Daoy (cell line): ENCODE measurements at regions not wholly inside any gene's neighbourhood (a gene's known extent, or its start where the extent isn't known, plus 50 kb on each side); places are given as distances from the start of the nearest gene placed in this dataset.

Experiments
- DNase-seq: peaks from one replicate; pipeline ENCODE4 v3.0.0-alpha.2; 2015; ENCODE audit warnings: low read depth

GRCh38 chr15:31151301-31152233 lies 50.0 kb upstream of the TRPM1 start:
- no peak for DNase-seq

GRCh38 chr15:31153531-31153930 lies 52.0 kb upstream of the TRPM1 start:
- no peak for DNase-seq

GRCh38 chr15:31155151-31155550 lies 53.6 kb upstream of the TRPM1 start:
- no peak for DNase-seq

GRCh38 chr15:31156226-31156625 lies 54.7 kb upstream of the TRPM1 start:
- DNase-seq = no peak

GRCh38 chr15:31156808-31157207 lies 55.3 kb upstream of the TRPM1 start:
- no peak for DNase-seq

GRCh38 chr15:31157644-31158069 lies 56.1 kb upstream of the TRPM1 start:
- DNase-seq = no peak

GRCh38 chr15:31158858-31159569 lies 57.5 kb upstream of the TRPM1 start:
- DNase-seq = no peak

GRCh38 chr15:31159837-31160236 lies 58.3 kb upstream of the TRPM1 start:
- no peak for DNase-seq

- DNase-seq = no peak
These were observed 58.8 kb upstream of the TRPM1 start for GRCh38 chr15:31160297-31160696.

- no peak for DNase-seq
These were observed 59.4 kb upstream of the TRPM1 start for GRCh38 chr15:31160740-31161495.

- no peak for DNase-seq
These were observed 60.4 kb upstream of the TRPM1 start for GRCh38 chr15:31161951-31162350.

GRCh38 chr15:31162721-31163510 lies 61.4 kb upstream of the TRPM1 start:
- no peak for DNase-seq

- no peak for DNase-seq
These were observed 62.4 kb upstream of the TRPM1 start for GRCh38 chr15:31163769-31164572.

- no peak for DNase-seq
These were observed 63.0 kb upstream of the TRPM1 start for GRCh38 chr15:31164573-31164912.

- DNase-seq = no peak
These were observed 68.0 kb upstream of the TRPM1 start for GRCh38 chr15:31169558-31169957.

- DNase-seq = no peak
These were observed 70.2 kb upstream of the TRPM1 start for GRCh38 chr15:31171731-31172130.

- DNase-seq = no peak
These were observed 71.1 kb upstream of the TRPM1 start for GRCh38 chr15:31172606-31173005.

GRCh38 chr15:31173790-31174450 lies 72.4 kb upstream of the TRPM1 start:
- DNase-seq = no peak

- no peak for DNase-seq
These were observed 74.0 kb upstream of the TRPM1 start for GRCh38 chr15:31175484-31175883.

- no peak for DNase-seq
These were observed 76.4 kb upstream of the TRPM1 start for GRCh38 chr15:31177951-31178350.
